Stomach smooth muscle (tissue), 2 donors: ENCODE measurements at regions not wholly inside any gene's neighbourhood (a gene's known extent, or its start where the extent isn't known, plus 50 kb on each side); places are given as distances from the start of the nearest gene placed in this dataset.

Source experiments
- H3K27ac ChIP-seq: one replicate; pipeline ENCODE4 v1.7.0; 2013; ENCODE audit warnings: mild to moderate bottlenecking, low read length, inconsistent platforms
- H3K27me3 ChIP-seq, 2 donors: one replicate each; pipeline ENCODE4 v1.7.0; 2013; ENCODE audit warnings: low read length in 2 of 2; ENCODE audit not compliant: insufficient read depth in 2 of 2, control insufficient read depth in 1 of 2
- H3K36me3 ChIP-seq, 2 donors: one replicate each; pipeline ENCODE4 v1.7.0; 2013; ENCODE audit warnings: low read length in 2 of 2; ENCODE audit not compliant: control insufficient read depth in 2 of 2, insufficient read depth in 2 of 2
- H3K4me1 ChIP-seq: one replicate; pipeline ENCODE4 v1.7.0; 2013; ENCODE audit warnings: low read length; ENCODE audit not compliant: control insufficient read depth, insufficient read depth
- H3K4me3 ChIP-seq, 2 donors: one replicate each; pipeline ENCODE4 v1.7.0; 2013; ENCODE audit warnings: low read length in 2 of 2
- H3K9ac ChIP-seq, 2 donors: one replicate each; pipeline ENCODE4 v1.7.0; 2013; ENCODE audit warnings: low read length in 2 of 2, mild to moderate bottlenecking in 1 of 2
- H3K9me3 ChIP-seq, 2 donors: one replicate each; pipeline ENCODE4 v1.7.0; 2013; ENCODE audit warnings: low read length in 2 of 2; ENCODE audit not compliant: control insufficient read depth in 2 of 2
- donor health status: healthy.
- donor health status: Pancreatic carcinoma.

DNA sequence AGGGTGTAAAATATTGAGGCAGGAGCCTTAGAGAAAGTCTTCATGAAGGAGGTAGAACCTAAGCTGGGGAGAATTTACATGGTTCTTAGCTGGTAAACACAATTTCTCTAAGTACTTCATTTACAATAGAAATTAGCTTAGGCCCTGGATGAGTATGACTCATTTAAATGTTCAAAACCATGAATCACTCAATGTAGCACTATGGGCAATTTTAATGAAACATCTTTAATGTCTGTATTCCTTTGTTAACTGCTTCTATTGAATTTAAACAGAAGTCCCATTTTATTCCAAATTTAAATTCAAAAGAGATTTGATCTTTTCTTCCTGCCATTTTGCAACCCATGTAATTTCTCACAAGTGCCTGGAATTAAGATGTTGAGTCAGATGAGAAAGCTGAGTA is 252.1 kb downstream of the RFC3 start:
- Histone ChIP-seq H3K36me3 (no peaks in the 10 kb centered on the region), H3K9ac (no peak overlapping the region), H3K9me3 (no peaks in the 10 kb centered on the region), H3K27ac (no peak overlapping the region), H3K4me3 (no peak overlapping the region), H3K4me1 (no peaks in the 10 kb centered on the region), H3K27me3 (no peaks in the 10 kb centered on the region)

DNA sequence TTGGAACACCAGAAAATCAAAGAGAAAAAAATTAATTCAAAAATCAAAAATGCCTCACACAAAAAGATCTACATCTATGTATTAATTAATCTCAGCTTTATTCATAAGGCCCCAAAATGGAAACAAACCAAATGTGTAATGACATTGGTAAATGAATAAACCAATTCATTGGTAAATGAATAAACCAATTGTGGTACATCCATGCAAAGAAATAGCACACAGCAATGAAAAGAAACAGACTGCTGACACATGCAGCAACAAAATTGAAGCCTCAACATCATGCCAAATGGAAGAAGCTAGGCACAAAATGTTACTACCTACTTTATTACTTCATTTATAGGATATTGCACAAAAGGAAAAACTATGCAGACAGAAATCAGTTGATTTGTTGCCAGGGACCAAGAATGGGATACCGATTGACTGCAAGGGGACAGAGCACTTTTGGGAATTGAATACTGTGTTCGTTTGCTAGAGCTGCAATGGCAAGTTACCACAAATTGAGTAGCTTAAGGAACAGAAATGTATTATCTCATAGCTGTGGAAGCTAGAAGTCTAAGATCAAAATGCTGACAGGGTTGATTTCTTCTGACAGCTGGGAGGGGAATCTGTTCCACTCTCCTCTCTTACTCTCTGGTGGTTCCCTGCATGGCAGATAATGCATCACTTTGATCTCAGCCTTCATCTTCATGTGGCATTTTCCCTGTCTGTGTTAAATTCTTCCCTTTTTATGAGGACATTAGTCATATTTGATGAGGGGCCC is 252.8 kb downstream of the RFC3 start:
- Histone ChIP-seq H3K36me3 (no peaks in the 10 kb centered on the region), H3K9me3 (no peaks in the 10 kb centered on the region), H3K4me3 (no peak overlapping the region), H3K27ac (no peak overlapping the region), H3K4me1 (no peaks in the 10 kb centered on the region), H3K9ac (no peak overlapping the region), H3K27me3 (no peaks in the 10 kb centered on the region)

DNA sequence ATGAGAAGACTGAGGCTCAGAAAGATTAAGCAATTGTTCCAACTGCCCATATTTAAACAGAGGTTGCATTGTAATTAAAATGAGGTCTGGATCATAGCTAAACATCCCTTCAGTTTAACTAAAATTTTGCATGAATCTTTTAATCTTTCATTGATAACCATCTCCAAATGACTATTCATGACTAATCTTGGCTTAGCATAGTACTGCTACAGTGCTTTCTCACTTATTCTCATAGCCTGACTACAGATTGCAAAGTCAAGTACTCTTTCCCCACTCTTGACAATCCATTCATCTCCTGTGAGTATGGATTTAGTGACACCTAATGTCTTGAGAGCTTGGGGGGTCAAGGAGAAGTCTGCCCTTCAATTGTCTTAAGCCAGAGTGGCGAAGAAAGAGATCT is 258.4 kb downstream of the RFC3 start:
- H3K4me1 ChIP-seq: no peaks in the 10 kb centered on the region
- H3K9me3 ChIP-seq: no peaks in the 10 kb centered on the region
- H3K27ac ChIP-seq: no peak overlapping the region
- no peaks in the 10 kb centered on the region for H3K36me3 ChIP-seq
- no peaks in the 10 kb centered on the region for H3K27me3 ChIP-seq
- no peak overlapping the region for H3K4me3 ChIP-seq
- no peak overlapping the region for H3K9ac ChIP-seq

DNA sequence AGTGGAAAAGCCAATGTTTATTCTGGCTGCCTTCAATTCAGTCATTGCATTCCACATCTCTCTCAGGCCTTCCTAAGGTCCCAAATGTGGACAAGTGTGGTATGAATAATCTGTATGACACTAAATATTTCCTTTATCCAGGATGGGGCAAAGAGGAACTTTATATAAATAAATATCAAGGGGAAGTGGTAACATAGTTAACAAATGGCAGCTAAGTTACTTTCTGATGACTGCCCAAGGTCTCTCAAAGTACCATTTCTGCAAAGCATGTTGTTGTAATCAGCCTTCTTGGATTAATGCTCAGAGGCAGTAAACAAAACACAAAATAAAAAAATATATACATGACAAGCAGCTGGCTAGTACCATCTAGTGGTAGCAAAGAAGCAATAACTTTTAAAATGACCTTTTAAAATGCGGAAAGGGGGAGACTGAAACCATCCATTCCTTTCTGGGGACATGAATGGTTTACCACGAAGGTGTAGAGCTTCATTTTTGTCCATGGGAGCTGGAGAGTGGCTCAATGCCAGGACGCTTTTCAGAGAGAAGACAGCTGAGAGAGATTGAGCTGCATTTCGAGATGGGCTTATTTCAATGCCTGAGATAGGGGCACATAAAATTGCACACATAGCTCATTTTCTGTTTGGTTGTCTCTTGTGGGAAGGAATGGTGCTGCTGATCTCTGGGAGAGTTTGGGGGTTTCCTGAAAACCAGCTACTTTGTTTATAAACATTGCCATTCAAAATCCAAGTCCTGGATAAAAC is 259.2 kb downstream of the RFC3 start:
- Histone ChIP-seq H3K27me3 (no peaks in the 10 kb centered on the region), H3K27ac (no peak overlapping the region), H3K4me3 (peak overlapping the region in 1 of 2 donors; percentile 17), H3K9me3 (no peaks in the 10 kb centered on the region), H3K36me3 (no peaks in the 10 kb centered on the region), H3K9ac (no peak overlapping the region), H3K4me1 (no peaks in the 10 kb centered on the region)

DNA sequence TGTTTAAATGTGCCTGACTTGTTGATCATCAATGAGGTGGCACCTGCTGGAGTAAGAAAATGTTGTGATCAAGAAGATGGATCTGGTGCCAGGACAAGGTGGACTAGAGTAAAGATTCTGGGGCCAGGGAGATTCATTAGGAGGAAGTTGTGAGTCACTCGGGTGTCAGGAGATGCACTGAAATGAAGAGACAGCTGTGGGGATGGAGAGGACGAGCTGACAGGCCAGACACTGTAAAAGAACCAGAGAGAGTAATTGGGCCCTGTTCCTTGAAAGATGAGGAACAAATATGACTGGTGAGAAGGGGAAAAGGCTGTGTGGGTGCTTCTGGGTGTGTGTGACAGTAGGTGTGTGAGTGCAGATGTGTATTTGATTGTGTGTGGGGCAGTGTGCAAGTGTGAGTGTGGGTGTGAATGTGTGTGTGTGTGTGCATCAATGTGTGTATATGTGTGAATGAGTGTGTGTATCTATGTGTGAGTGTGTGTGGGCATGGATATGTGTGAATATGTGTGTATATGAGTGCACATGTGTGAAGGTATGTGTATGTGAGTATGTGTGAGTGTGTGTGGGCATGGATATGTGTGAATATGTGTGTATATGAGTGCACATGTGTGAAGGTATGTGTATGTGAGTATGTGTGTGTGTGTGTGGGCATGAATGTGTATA is 260.5 kb downstream of the RFC3 start:
- Histone ChIP-seq H3K4me3 (no peak overlapping the region), H3K27ac (no peak overlapping the region), H3K27me3 (no peaks in the 10 kb centered on the region), H3K36me3 (no peaks in the 10 kb centered on the region), H3K4me1 (no peaks in the 10 kb centered on the region), H3K9ac (no peak overlapping the region), H3K9me3 (no peaks in the 10 kb centered on the region)

DNA sequence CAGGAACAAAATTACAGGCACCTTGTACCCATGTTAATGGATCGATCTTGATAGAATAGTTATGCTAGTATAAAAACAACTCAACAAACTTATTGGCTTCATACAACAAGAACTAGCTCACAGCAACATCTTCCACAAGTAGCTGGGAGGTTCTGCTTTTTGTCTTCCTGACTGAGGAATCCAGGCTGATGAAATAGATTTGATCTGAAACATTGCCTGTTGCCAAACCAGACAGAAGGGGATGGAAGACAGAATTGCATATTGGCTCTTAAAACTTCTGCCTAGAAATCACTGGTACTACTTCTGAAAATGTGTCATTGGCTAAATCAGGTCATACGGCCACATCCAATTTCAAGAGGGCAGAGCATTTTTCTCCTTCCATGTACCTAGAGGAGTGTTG is 267.3 kb downstream of the RFC3 start:
- no peaks in the 10 kb centered on the region for H3K36me3 ChIP-seq
- no peak overlapping the region for H3K27ac ChIP-seq
- H3K9ac ChIP-seq: no peak overlapping the region
- no peaks in the 10 kb centered on the region for H3K27me3 ChIP-seq
- no peak overlapping the region for H3K4me3 ChIP-seq
- H3K4me1 ChIP-seq: no peaks in the 10 kb centered on the region
- H3K9me3 ChIP-seq: no peaks in the 10 kb centered on the region

DNA sequence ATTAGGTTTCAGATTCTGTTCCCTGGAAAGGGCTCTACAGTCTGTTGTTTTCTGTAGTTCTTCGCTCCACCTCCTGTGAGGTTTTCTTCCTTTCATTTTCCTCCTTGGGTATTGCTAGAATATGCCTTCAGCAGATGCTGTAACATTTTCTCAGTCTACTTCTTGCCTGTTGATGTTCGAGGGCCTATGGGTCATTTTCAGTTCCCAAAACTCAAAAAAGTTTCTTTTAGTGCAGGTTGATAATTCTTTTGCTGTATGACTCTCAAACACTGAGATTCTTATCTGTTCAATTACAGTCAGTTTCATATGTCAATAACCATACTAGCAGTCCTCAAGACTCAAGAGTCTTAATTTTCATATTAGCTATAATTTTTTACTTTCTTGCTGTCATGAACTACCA is 268.3 kb downstream of the RFC3 start:
- Histone ChIP-seq H3K9ac (no peak overlapping the region), H3K9me3 (no peaks in the 10 kb centered on the region), H3K4me1 (no peaks in the 10 kb centered on the region), H3K27me3 (no peaks in the 10 kb centered on the region), H3K27ac (no peak overlapping the region), H3K4me3 (no peak overlapping the region), H3K36me3 (no peaks in the 10 kb centered on the region)

DNA sequence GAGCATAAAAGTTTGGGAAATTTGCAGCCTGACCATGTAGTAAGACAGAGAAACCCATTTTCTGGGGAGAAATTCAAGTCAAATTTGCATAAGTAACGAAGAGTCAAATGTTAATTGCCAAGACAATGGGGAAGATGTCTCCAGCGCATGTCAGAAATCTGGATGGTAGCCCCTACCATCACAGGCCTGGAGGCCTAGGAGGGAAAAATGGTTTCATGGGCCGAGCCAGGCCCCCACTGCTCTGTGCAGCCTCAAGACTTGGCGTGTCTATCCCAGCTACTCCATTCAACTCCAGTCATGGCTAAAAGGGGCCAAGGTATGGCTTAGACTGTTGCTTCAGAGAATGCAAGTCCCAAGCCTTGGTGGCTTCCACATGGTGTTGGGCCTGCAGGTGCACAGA is 269.8 kb downstream of the RFC3 start:
- H3K36me3 ChIP-seq: no peaks in the 10 kb centered on the region

DNA sequence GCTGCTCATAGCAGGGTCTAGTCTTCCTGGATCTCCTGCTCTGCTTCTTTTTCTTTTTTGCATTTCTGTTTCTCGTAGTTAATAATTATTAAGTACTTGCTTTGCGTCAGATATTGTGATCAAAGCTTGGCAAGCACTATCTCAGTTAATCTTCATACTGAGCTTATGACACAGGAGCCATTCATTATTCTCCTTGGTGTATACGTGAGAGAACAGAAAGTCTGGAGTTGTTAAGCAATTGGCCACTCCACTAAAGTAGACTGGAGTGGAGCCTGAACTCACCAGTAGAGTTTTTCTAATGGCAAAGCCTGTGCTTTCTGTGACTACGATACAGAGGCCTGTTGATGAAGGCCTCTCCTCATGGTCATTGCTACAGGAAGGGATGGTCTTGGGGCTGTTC is 285.9 kb downstream of the RFC3 start:
- H3K27ac ChIP-seq: no peak overlapping the region
- H3K9ac ChIP-seq: no peak overlapping the region
- H3K9me3 ChIP-seq: no peaks in the 10 kb centered on the region
- H3K36me3 ChIP-seq: no peaks in the 10 kb centered on the region
- H3K4me1 ChIP-seq: no peaks in the 10 kb centered on the region
- H3K4me3 ChIP-seq: no peak overlapping the region
- no peaks in the 10 kb centered on the region for H3K27me3 ChIP-seq

More for the DNA sequence above, 269.8 kb downstream of the RFC3 start:
- H3K4me3 ChIP-seq: no peak overlapping the region
- no peaks in the 10 kb centered on the region for H3K4me1 ChIP-seq
- no peaks in the 10 kb centered on the region for H3K27me3 ChIP-seq
- H3K27ac ChIP-seq: no peak overlapping the region
- H3K9ac ChIP-seq: no peak overlapping the region
- no peaks in the 10 kb centered on the region for H3K9me3 ChIP-seq

DNA sequence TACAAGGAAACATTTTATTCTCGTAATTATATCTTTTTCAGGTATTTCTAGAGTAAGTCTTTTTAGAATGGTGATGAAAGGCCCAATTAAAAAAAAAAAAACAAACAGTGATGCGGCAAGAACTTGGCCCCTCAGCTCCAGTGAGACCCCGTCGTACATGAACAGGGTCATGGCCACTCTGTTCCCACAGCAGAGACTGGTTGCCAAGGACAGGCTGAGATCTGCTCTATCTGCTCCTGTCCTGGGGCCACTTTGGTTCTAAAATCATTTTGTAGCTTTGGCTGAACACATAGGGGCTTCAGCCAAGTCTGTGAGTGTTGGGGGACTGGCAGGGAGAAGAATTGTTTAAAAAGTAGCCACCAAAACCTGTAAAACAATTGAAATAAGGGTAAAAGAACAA is 286.9 kb downstream of the RFC3 start:
- Histone ChIP-seq H3K27me3 (no peaks in the 10 kb centered on the region), H3K27ac (no peak overlapping the region), H3K4me3 (no peak overlapping the region), H3K9ac (no peak overlapping the region), H3K36me3 (no peaks in the 10 kb centered on the region), H3K9me3 (peaks cover 3 to 4% of the 10 kb centered on the region in 2 donors), H3K4me1 (no peaks in the 10 kb centered on the region)
